HG02678 (cell line): ENCODE measurements at regions not wholly inside any gene's neighbourhood (a gene's known extent, or its start where the extent isn't known, plus 50 kb on each side); places are given as distances from the start of the nearest gene placed in this dataset.

Experiments used
- ATAC-seq: cut with Tn5 transposase; IDR thresholded peaks from one replicate; pipeline ENCODE4 v1.9.1; 2021; ENCODE audit warnings: mild to moderate bottlenecking, moderate library complexity; ENCODE audit not compliant: unreplicated experiment

DNA sequence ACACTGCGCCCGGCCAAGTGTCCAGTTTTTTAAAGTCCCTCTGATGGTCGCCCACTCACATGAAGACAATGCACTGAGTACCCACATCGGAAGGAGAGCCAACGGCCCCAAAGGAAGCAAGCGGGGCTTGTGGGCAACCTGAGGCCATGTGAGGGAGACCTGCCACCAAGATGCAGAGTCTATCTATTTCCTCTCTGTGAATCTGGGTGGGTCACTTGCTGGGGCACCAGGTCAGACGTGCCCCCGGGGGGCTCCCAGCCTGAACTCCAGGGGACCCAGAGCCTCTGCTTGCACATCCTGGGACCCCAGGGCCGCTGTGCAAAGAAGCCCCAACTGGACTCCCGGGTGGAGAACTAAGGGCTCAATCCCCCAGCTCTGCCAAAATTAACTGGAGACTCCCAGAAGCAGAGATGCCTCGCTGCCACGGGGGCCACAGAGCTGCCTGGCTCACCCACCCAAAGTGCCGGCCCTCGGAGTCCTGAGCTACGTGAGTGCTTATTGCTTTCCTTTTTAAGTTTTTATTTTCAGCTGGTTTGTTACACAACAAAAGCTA is 106.4 kb downstream of the BRD1 start:
- ATAC-seq: no peak

- no peak for ATAC-seq
Observed at GRCh38 chr22:49720279-49720959, 107.3 kb downstream of the BRD1 start.

DNA sequence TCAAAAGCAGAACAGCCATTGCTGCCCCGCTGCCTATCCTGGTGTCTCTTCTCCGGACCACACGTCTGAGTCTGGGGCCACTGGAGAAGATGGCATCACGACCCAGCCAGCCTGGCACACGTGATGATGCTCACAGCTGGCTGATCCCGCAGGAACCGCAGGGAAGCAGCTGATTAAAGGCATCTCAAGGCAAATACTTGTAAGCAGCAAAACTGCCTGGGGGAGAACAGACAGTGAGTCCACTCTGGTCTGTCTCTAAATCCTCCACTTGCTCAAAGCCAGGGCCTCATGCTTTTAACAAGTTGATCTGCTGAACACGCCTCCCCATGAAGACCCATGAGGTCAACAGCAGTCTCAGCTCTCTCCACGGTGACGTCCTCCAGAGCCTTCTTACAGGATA is 108.6 kb downstream of the BRD1 start:
- ATAC-seq: no peak

- ATAC-seq: no peak
Observed at GRCh38 chr22:49718396-49718795, 109.3 kb downstream of the BRD1 start.

- no peak for ATAC-seq
Observed at GRCh38 chr22:49717322-49717919, 110.3 kb downstream of the BRD1 start.

DNA sequence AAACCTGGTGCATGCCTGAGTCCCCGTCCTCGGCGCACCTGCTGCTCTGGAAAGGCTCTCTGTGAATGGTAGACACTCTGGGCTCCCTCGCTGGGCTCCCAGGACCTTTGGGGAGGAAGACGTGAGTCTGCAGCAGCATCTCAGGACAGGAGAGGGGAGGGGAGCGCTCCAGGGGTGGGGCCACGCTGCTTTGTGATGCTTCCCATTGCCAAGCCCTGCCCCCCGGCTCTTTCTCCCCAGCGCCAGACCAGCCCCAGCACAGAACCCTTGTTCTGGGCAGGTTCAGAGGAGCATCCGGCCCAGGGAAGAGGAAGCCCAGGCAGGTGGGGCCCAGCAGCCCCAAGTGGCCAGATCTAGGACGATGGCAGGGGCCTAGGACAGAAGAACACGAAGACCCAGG is 111.2 kb downstream of the BRD1 start:
- no peak for ATAC-seq

- ATAC-seq: no peak
Observed at GRCh38 chr22:49715450-49715849, 112.2 kb downstream of the BRD1 start.

DNA sequence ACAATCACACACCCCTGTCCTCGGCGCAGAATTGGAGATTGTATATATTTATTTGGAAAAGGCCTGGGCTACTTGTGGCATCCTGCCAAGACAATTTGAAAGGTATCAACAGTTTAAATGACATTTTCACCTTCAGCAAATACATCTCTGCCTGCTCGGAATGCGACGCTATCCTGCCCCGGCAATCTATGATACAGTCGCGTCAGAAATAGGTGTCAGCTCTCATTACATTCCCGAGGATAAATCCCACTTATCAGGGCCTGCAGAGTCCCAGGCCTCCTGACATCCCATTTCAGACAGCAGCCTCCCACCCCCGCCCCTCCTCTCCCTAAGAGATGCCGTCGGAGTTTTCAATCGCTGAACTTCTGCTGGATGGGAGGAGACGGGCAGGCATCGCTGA is 114.7 kb downstream of the BRD1 start:
- no peak for ATAC-seq

DNA sequence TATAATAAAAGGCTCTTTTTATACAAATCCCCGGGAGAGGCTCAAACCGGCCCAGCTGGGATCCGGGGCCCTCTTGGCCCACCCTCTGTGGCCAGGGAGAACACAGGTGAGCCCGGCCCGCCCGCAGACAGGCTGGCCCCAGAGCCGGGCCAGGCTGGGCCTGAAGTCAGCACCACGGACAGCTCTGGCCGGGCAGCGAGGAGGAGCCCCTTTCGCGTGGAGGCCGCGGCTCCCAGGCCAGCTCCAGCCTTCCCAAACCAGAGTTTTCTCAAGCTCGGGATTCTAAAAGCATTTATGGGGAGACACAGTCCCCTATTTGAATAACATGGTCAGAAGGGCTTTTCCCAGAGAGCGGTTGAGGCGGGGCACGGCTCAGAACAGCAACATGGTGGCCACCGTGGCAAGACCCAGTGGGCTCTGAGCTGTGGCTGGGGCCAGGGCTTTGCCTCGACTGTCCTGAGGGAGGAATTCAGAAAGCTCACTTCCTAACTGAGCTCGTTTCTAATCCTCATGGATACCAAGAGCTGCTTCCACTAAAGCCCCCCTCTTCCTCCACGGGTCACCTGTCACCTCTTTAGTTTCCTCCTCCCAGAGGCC is 115.4 kb downstream of the BRD1 start:
- ATAC-seq: no peak

DNA sequence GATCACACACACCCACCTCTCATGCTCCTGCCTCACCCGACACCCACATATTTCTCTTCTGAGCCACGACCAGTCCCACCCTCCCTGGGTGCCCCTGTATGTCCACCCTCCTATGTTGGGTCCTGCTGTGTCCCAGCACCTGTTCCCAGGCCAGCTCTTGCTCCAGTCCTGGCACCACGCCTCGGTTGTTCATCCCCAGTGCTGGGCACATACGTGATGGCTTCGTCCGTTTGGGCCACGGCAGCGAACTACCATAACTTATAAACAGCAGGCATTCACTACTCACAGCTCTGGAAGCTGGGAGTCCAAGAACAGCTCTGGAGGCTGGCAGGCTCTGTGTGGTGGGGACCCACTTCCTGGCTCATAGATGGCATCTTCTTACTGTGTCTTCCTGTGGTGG is 116.9 kb downstream of the BRD1 start:
- no peak for ATAC-seq

DNA sequence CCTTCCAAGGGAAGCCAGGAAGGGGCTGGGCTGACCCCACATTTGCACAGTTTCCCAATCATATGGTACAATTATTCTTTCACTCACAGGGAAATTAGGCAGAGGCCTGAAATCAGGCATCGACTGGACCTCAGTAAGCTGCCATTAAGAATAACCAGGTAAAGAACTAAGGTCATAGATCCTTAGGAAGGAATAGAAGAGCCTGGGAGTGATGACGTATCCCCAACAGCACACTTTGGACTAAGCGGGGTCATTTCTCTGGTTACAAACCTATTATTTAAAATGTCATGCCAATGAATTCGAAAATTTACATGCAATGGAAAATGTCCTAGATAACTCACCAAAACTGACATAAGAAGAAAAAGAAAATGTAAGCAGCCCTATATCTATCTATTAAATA is 118.2 kb downstream of the BRD1 start:
- no peak for ATAC-seq

DNA sequence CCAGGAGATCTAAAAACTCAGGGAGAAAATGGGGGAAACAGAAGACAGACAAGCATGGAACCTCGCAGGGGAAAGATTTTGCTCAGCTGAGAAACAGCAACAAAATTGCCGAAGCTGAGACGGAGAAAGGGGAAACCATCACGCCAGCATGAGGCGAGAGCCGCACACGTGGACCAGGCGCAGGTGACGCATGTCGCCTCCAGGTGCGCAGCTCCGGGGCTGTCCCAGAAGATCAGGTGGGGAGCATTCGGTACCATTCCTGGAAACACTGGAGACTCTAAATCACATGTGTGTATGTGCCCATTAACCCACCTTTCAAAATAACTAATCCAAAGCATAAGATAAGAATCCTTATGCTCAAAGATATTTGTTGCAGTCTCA is 121.7 kb downstream of the BRD1 start:
- ATAC-seq: no peak

DNA sequence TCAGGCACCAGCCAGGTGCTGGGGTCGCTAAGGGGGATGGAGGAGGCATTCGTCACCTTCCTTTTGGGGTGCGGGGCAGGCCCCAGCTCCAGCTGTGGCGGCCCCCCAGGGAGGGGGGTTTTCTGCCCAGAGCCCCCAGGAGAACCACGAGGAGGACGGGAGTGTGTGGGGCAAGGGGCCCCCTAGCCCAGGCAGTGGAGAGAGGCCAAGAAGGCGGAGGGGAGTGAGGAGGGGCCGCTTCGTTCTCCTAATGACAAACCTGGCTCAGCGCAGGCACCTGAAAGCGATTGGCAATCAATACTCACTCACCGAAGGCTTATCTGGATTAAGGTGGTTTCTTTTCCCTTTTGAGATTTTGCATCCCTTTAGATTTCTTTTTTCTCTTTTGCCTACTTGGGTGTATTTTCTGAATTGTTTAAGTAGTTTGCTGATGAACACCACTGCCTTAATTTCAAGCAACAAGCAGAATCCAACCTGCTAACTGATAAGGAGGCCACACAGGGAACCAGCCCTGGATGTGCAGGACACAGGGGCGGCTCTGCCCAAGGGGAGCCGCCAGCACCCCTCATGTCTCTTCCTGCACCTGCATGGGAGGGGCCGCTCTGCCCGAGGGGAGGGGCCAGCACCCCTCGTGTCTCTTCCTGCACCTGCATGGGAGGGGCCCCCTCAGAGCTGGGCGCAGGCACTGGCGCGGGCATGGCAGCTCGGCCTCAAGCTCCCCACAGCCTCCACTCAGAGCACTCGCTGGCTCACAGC is 122.3 kb downstream of the BRD1 start:
- no peak for ATAC-seq

GRCh38 chr22:49704345-49705215 is 123.1 kb downstream of the BRD1 start:
- no peak for ATAC-seq

- ATAC-seq: no peak
Observed at GRCh38 chr22:49703990-49704344, 123.7 kb downstream of the BRD1 start.

- ATAC-seq: no peak
Observed at GRCh38 chr22:49703505-49703904, 124.2 kb downstream of the BRD1 start.

GRCh38 chr22:49702068-49702397 is 125.6 kb downstream of the BRD1 start:
- no peak for ATAC-seq

GRCh38 chr22:49701380-49702067 is 126.1 kb downstream of the BRD1 start:
- no peak for ATAC-seq

- no peak for ATAC-seq
Observed at GRCh38 chr22:49699928-49700498, 127.7 kb downstream of the BRD1 start.

- ATAC-seq: no peak
Observed at GRCh38 chr22:49699476-49699875, 128.2 kb downstream of the BRD1 start.
